Body of pancreas (tissue), 4 donors: ENCODE measurements at regions not wholly inside any gene's neighbourhood (a gene's known extent, or its start where the extent isn't known, plus 50 kb on each side); places are given as distances from the start of the nearest gene placed in this dataset.

ENCODE experiments used
- POLR2A ChIP-seq, 3 donors: fragments of 450-650 bp; IDR thresholded peaks; one replicate each; pipeline ENCODE4 v1.6.1; 2016; ENCODE audit warnings: antibody characterized with exemption in 3 of 3, mild to moderate bottlenecking in 2 of 3
- TF ChIP-seq, protein P1 (sequence below), 7 experiments: fragments of 450-650 bp in 4 of 7; fragments of 200-600 bp in 3 of 7; sonication (generic) in 3 of 7; IDR thresholded peaks; one replicate each; pipeline ENCODE4 v1.5.1; 2016 to 2019; ENCODE audit warnings: antibody characterized with exemption in 7 of 7

DNA sequence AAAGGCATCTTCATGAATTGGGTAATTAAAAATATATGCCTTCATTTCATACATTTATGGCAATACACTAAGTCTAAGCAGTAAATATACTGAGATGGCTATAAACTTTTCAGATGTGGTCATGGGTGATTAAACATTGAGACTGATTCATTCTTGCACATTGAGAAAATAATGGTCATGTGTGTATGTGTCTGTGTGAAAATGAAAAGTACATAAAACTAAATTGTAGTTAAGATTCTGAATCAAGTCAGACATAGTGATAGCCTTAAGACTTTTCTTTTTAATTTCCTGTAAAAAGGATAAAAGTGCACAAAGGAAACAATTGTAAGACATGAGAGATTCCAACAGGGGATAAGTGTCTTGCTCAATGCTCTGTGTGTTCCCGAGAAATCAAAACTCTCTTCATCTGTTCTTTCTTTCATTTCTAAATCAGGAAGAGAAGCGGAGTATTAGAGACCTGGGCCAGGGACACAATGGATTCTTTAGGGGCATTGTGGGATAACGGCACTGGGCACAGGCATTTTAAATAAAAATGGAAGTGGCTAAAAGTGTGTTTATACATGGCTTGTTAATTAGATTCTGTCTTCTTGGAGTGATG lies 69.8 kb upstream of the AGR3 start:
- TF ChIP-seq POLR2A (IDR thresholded peaks at IDR 0.05), result no peak
- TF ChIP-seq, protein P1, sequence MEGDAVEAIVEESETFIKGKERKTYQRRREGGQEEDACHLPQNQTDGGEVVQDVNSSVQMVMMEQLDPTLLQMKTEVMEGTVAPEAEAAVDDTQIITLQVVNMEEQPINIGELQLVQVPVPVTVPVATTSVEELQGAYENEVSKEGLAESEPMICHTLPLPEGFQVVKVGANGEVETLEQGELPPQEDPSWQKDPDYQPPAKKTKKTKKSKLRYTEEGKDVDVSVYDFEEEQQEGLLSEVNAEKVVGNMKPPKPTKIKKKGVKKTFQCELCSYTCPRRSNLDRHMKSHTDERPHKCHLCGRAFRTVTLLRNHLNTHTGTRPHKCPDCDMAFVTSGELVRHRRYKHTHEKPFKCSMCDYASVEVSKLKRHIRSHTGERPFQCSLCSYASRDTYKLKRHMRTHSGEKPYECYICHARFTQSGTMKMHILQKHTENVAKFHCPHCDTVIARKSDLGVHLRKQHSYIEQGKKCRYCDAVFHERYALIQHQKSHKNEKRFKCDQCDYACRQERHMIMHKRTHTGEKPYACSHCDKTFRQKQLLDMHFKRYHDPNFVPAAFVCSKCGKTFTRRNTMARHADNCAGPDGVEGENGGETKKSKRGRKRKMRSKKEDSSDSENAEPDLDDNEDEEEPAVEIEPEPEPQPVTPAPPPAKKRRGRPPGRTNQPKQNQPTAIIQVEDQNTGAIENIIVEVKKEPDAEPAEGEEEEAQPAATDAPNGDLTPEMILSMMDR (IDR thresholded peaks at IDR 0.05), result no peak
